NCI-H2227 treated with DMSO at 0.1 percent for 48 hours (cell line): ENCODE measurements at regions not wholly inside any gene's neighbourhood (a gene's known extent, or its start where the extent isn't known, plus 50 kb on each side); places are given as distances from the start of the nearest gene placed in this dataset.
A peak's percentile ranks its signal among the peaks of the same experiment; 100 is the strongest.

Experiments used
- DNase-seq: peaks from one replicate; lab custom pipeline; 2025; lab: John Stamatoyannopoulos, UW

GRCh38 chr3:117617906-117618305, 908.3 kb downstream of the TUSC7 start:
- DNase-seq, result no peak

- DNase-seq, result no peak
Measured at GRCh38 chr3:117618462-117618861, 908.9 kb downstream of the TUSC7 start.

GRCh38 chr3:117619805-117620204, 910.2 kb downstream of the TUSC7 start:
- no peak for DNase-seq

GRCh38 chr3:117622171-117622841, 912.7 kb downstream of the TUSC7 start:
- DNase-seq, result no peak

- no peak for DNase-seq
Measured at GRCh38 chr3:117624424-117624823, 914.8 kb downstream of the TUSC7 start.

- DNase-seq, result no peak
Measured at GRCh38 chr3:117625174-117625573, 915.6 kb downstream of the TUSC7 start.

GRCh38 chr3:117626577-117626976, 917.0 kb downstream of the TUSC7 start:
- no peak for DNase-seq

- peak; percentile 93 for DNase-seq
Measured at GRCh38 chr3:117628823-117629291, 919.3 kb downstream of the TUSC7 start.

- no peak for DNase-seq
Measured at GRCh38 chr3:117629505-117629904, 919.9 kb downstream of the TUSC7 start.

GRCh38 chr3:117630469-117630868, 920.9 kb downstream of the TUSC7 start:
- DNase-seq, result no peak

GRCh38 chr3:117630885-117631284, 921.3 kb downstream of the TUSC7 start:
- no peak for DNase-seq

- no peak for DNase-seq
Measured at GRCh38 chr3:117631781-117632180, 922.2 kb downstream of the TUSC7 start.

GRCh38 chr3:117632191-117632590, 922.6 kb downstream of the TUSC7 start:
- DNase-seq, result peak; percentile 25

GRCh38 chr3:117633207-117633606, 923.6 kb downstream of the TUSC7 start:
- DNase-seq, result no peak

GRCh38 chr3:117637666-117638065, 928.1 kb downstream of the TUSC7 start:
- DNase-seq, result no peak

GRCh38 chr3:117644203-117644602, 934.6 kb downstream of the TUSC7 start:
- no peak for DNase-seq

- DNase-seq, result no peak
Measured at GRCh38 chr3:117645561-117646242, 936.1 kb downstream of the TUSC7 start.

- DNase-seq, result no peak
Measured at GRCh38 chr3:117647435-117647834, 937.9 kb downstream of the TUSC7 start.

GRCh38 chr3:117651246-117651645, 941.7 kb downstream of the TUSC7 start:
- DNase-seq, result no peak

GRCh38 chr3:117656391-117656790, 946.8 kb downstream of the TUSC7 start:
- DNase-seq, result no peak

GRCh38 chr3:117657278-117657677, 947.7 kb downstream of the TUSC7 start:
- no peak for DNase-seq

GRCh38 chr3:117660941-117661817, 951.6 kb downstream of the TUSC7 start:
- no peak for DNase-seq

- DNase-seq, result no peak
Measured at GRCh38 chr3:117661818-117662095, 952.2 kb downstream of the TUSC7 start.
